Activated naive CD4-positive, alpha-beta T cell treated with anti-CD3 and anti-CD28 coated beads, Interleukin-2, amount 10 ng/mL, durations not matched to agents 7 days and 5 days (primary cell): ENCODE measurements at regions not wholly inside any gene's neighbourhood (a gene's known extent, or its start where the extent isn't known, plus 50 kb on each side); places are given as distances from the start of the nearest gene placed in this dataset.
"Not testable (repeated sequence)": the region's sequence is repeated elsewhere in the genome, so short reads cannot be mapped to it uniquely, and the experiment has no call there.

Experiments
- CTCF ChIA-PET: fragments of 350-600 bp; sonication (Branson Sonifier 250); formaldehyde crosslinking; loops from one replicate; lab custom pipeline; 2021; ENCODE audit warnings: antibody characterized with exemption; lab: Charles Lee
- DNase-seq: peaks from one replicate; pipeline ENCODE4 v3.0.0-alpha.2; 2020
- H3K27ac Mint-ChIP-seq: one replicate; pipeline ENCODE4 v1.8.0; 2021; ENCODE audit warnings: mild to moderate bottlenecking, moderate library complexity, mixed read lengths
- H3K27me3 Mint-ChIP-seq: one replicate; pipeline ENCODE4 v1.8.0; 2021; ENCODE audit warnings: mild to moderate bottlenecking, mixed read lengths
- H3K36me3 Mint-ChIP-seq: one replicate; pipeline ENCODE4 v1.8.0; 2021; ENCODE audit warnings: mixed read lengths
- H3K4me1 Mint-ChIP-seq: one replicate; pipeline ENCODE4 v1.8.0; 2021; ENCODE audit warnings: mixed read lengths
- H3K4me3 Mint-ChIP-seq: one replicate; pipeline ENCODE4 v1.8.0; 2021; ENCODE audit warnings: mild to moderate bottlenecking, moderate library complexity, mixed read lengths
- H3K9me3 Mint-ChIP-seq: one replicate; pipeline ENCODE4 v1.8.0; 2021; ENCODE audit warnings: mixed read lengths

- H3K36me3 Mint-ChIP-seq = no peaks in the 10 kb centered on the region
- no peaks in the 10 kb centered on the region for H3K4me1 Mint-ChIP-seq
- no peak overlapping the region for H3K4me3 Mint-ChIP-seq
- CTCF ChIA-PET = no interaction called here
- no peaks in the 10 kb centered on the region for H3K9me3 Mint-ChIP-seq
- no peaks in the 10 kb centered on the region for H3K27me3 Mint-ChIP-seq
- no peak overlapping the region for H3K27ac Mint-ChIP-seq
- DNase-seq = no peak
These were observed 979.6 kb upstream of the POU3F4 start for GRCh38 chrX:82528525-82528924.

GRCh38 chrX:82534086-82534597, 973.9 kb upstream of the POU3F4 start:
- Mint-ChIP-seq H3K4me3 (no peak overlapping the region), H3K36me3 (no peaks in the 10 kb centered on the region), H3K27ac (no peak overlapping the region), H3K4me1 (no peaks in the 10 kb centered on the region), H3K27me3 (no peaks in the 10 kb centered on the region), H3K9me3 (no peaks in the 10 kb centered on the region)
- DNase-seq = no peak
- CTCF ChIA-PET = no interaction called here

- H3K4me1 Mint-ChIP-seq, H3K4me3 Mint-ChIP-seq, H3K36me3 Mint-ChIP-seq, H3K27me3 Mint-ChIP-seq, H3K9me3 Mint-ChIP-seq, H3K27ac Mint-ChIP-seq, CTCF ChIA-PET, DNase-seq: not testable (repeated sequence)
These were observed 970.9 kb upstream of the POU3F4 start for GRCh38 chrX:82537205-82537604.

GRCh38 chrX:82541822-82542221, 966.3 kb upstream of the POU3F4 start:
- Mint-ChIP-seq H3K4me3 (no peak overlapping the region), H3K27ac (no peak overlapping the region), H3K4me1 (no peaks in the 10 kb centered on the region), H3K27me3 (no peaks in the 10 kb centered on the region), H3K9me3 (no peaks in the 10 kb centered on the region), H3K36me3 (no peaks in the 10 kb centered on the region)
- DNase-seq = no peak
- CTCF ChIA-PET = no interaction called here

DNA sequence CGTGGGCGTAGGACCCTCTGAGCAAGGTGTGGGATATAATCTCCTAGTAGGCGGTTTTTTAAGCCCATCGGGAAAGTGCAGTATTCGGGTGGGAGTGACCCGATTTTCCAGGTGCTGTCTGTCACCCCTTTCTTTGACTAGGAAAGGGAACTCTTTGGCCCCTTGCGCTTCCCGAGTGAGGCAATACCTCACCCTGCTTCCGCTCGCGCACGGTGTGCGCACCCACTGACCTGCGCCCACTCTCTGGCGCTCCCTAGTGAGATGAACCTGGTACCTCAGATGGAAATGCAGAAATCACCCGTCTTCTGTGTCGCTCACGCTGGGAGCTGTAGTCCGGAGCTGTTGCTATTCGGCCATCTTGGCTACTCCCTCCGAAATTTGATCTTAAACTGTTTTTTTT, 955.9 kb upstream of the POU3F4 start:
- H3K36me3 Mint-ChIP-seq, H3K27ac Mint-ChIP-seq, H3K4me3 Mint-ChIP-seq, H3K9me3 Mint-ChIP-seq, H3K27me3 Mint-ChIP-seq, CTCF ChIA-PET, DNase-seq, H3K4me1 Mint-ChIP-seq: not testable (repeated sequence)

DNA sequence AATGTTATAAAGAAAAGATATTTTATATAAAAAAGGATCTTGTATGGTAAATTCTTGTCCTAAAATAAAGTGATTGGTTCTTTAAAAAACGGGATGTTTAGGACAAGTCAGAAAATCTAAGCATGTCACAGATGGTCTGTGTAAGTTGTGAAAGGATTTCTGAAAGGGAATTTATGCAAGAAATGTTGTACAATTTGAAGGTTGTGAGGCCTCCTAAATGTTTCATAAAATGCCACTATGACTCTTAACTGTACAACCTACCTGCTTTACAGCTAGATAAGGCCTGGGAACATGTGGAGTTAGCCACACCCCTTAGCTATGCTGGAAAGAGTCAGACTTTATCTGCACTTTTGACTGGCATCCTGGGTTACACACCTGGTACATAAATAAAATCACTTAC, 951.5 kb upstream of the POU3F4 start:
- Mint-ChIP-seq H3K4me1 (no peaks in the 10 kb centered on the region), H3K4me3 (no peak overlapping the region), H3K27ac (no peak overlapping the region), H3K36me3 (no peaks in the 10 kb centered on the region), H3K27me3 (no peaks in the 10 kb centered on the region), H3K9me3 (no peaks in the 10 kb centered on the region)
- CTCF ChIA-PET = no interaction called here
- DNase-seq = no peak

- no peaks in the 10 kb centered on the region for H3K36me3 Mint-ChIP-seq
- no peaks in the 10 kb centered on the region for H3K27me3 Mint-ChIP-seq
- CTCF ChIA-PET = no interaction called here
- H3K9me3 Mint-ChIP-seq = no peaks in the 10 kb centered on the region
- DNase-seq = no peak
- H3K4me3 Mint-ChIP-seq = no peak overlapping the region
- H3K27ac Mint-ChIP-seq = no peak overlapping the region
- no peaks in the 10 kb centered on the region for H3K4me1 Mint-ChIP-seq
These were observed 922.2 kb upstream of the POU3F4 start for GRCh38 chrX:82585868-82586267.

DNA sequence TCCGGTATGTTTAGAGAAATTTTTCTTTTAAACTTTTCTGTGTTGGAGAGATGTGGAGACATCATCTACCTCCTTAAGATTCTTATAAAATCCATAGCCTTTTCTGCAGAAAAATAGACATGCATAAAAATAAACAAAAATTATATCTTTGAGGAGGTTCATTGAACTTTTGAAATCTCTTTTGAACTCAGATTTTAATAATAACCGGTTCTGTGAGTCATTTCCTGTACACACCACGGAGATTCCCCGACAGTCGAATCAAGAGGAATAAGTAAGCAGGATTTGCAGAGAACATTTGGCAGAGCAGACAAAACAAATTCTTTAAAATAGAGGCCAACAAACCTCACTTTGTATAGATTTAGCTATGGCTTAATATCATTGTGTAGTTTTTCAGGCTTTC, 918.7 kb upstream of the POU3F4 start:
- no peaks in the 10 kb centered on the region for H3K27me3 Mint-ChIP-seq
- DNase-seq = no peak
- no peaks in the 10 kb centered on the region for H3K4me1 Mint-ChIP-seq
- CTCF ChIA-PET = no interaction called here
- H3K27ac Mint-ChIP-seq = no peak overlapping the region
- H3K36me3 Mint-ChIP-seq = no peaks in the 10 kb centered on the region
- no peak overlapping the region for H3K4me3 Mint-ChIP-seq
- H3K9me3 Mint-ChIP-seq = no peaks in the 10 kb centered on the region

DNA sequence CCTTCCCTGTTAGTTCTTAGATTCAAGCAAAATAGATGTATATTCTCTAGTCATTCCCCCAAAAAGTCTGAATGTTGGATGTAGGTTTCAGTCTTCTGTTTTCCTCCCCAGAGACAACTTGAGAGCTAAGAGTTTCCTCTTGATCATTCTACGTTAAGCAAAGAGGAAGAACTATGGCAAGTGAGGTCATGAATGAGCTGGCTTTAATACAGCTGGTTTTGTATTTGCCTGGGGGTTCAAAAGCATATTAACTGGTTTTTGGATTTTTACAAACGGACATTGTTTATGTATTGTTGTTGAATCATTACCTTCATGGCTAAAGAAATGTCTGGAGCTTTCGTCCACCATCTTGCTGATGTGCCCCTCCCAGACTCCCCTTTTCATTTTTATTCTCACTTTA, 916.7 kb upstream of the POU3F4 start:
- Mint-ChIP-seq H3K36me3 (no peaks in the 10 kb centered on the region), H3K27me3 (no peaks in the 10 kb centered on the region), H3K4me1 (no peaks in the 10 kb centered on the region), H3K9me3 (no peaks in the 10 kb centered on the region), H3K27ac (no peak overlapping the region), H3K4me3 (no peak overlapping the region)
- DNase-seq = no peak
- CTCF ChIA-PET = no interaction called here

DNA sequence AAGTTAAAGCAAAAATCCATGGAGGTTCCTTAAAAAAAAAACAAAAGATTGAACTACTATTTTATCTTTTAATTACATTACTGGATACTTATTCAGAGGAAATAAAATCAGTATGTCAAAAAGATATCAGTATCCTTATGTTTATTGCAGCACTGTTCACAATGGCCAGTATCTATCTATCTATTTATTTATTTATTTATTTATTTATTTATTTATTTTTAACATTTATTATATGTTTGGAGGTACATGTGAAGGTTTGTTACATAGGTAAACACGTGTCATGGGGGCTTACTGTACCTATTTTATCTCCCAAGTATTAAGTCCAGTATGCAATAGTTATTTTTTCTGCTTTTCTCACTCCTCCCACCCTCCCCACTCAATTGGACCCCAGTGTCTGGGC, 881.1 kb upstream of the POU3F4 start:
- DNase-seq = no peak
- no peaks in the 10 kb centered on the region for H3K27me3 Mint-ChIP-seq

GRCh38 chrX:82627568-82627967, 880.5 kb upstream of the POU3F4 start:
- Mint-ChIP-seq H3K27ac (no peak overlapping the region), H3K36me3 (no peaks in the 10 kb centered on the region), H3K4me3 (no peak overlapping the region), H3K9me3 (peaks cover 2% of the 10 kb centered on the region), H3K4me1 (no peaks in the 10 kb centered on the region), H3K27me3 (no peaks in the 10 kb centered on the region)
- no peak for DNase-seq
- CTCF ChIA-PET = no interaction called here

More for the DNA sequence above, 881.1 kb upstream of the POU3F4 start:
- Mint-ChIP-seq H3K4me1 (no peaks in the 10 kb centered on the region), H3K36me3 (no peaks in the 10 kb centered on the region), H3K9me3 (peaks cover 1% of the 10 kb centered on the region), H3K4me3 (no peak overlapping the region), H3K27ac (no peak overlapping the region)
- CTCF ChIA-PET = no interaction called here

GRCh38 chrX:82648062-82648461, 860.0 kb upstream of the POU3F4 start:
- Mint-ChIP-seq H3K27me3 (no peaks in the 10 kb centered on the region), H3K27ac (no peak overlapping the region), H3K36me3 (no peaks in the 10 kb centered on the region), H3K4me1 (no peaks in the 10 kb centered on the region), H3K9me3 (peaks cover 1% of the 10 kb centered on the region), H3K4me3 (no peak overlapping the region)
- CTCF ChIA-PET = no interaction called here
- no peak for DNase-seq

DNA sequence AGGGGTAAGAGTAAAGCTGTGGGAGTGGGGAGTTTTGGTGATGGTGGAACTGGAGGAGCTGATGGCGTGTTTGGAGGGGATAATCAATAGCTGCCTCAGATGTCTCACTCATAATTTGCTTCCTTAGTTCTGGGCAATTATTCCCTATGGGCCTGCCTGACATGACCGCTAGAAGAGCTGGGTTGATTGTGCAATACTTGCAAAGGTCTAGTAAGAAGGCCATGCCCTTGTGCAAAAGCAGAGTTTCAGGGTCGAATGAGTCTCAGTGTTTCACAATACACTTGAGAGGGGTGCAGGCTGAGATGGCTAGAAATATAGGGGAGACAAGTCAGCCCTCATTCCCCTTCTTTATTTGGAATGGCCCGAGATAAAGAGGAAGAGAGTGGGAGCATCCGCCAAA, 858.4 kb upstream of the POU3F4 start:
- no peaks in the 10 kb centered on the region for H3K36me3 Mint-ChIP-seq
- no peak overlapping the region for H3K27ac Mint-ChIP-seq
- no peaks in the 10 kb centered on the region for H3K9me3 Mint-ChIP-seq
- no peak overlapping the region for H3K4me3 Mint-ChIP-seq
- CTCF ChIA-PET = no interaction called here
- no peaks in the 10 kb centered on the region for H3K4me1 Mint-ChIP-seq
- no peaks in the 10 kb centered on the region for H3K27me3 Mint-ChIP-seq
- DNase-seq = no peak

DNA sequence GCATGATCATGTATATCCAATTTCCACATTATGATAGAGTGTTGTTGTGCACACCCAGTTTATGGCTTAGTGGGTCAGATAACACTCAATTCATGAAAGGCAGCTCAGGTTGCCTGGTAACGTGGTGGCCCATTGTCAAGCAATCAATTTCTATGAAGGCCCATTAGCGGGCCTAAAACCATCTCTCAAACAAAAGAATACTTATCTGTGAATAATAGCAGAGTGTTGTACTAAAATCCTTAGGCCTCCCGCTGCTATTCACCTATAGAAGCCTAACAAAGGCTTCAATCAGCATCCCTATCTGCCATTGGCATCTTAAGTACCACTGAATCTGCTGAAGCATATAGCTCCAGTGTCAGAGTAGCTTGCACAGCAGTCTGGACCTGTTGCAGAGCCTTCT, 849.6 kb upstream of the POU3F4 start:
- Mint-ChIP-seq H3K4me1 (no peaks in the 10 kb centered on the region), H3K27ac (no peak overlapping the region), H3K9me3 (no peaks in the 10 kb centered on the region), H3K36me3 (no peaks in the 10 kb centered on the region), H3K27me3 (no peaks in the 10 kb centered on the region), H3K4me3 (no peak overlapping the region)
- no peak for DNase-seq
- CTCF ChIA-PET = no interaction called here

DNA sequence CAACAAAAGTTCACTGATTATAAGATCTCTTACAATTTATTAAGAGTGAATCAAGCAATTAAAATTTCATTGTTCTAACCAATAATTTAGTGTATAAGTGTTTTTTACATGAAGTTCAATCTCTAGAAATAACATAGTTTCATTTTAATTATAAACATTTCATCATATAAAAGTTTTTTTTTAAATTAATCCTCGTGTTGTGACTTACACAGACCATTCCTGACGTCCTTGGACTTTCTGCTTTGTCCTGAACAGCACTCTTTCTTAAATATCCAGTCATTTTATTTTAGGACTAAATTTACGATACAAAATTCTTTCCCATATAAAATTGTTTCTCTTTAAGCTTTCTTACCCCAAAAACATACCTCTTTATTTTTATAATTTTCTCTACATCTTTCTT, 841.7 kb upstream of the POU3F4 start:
- no peaks in the 10 kb centered on the region for H3K27me3 Mint-ChIP-seq
- H3K4me3 Mint-ChIP-seq = no peak overlapping the region
- CTCF ChIA-PET = no interaction called here
- H3K27ac Mint-ChIP-seq = no peak overlapping the region
- DNase-seq = no peak
- no peaks in the 10 kb centered on the region for H3K9me3 Mint-ChIP-seq
- no peaks in the 10 kb centered on the region for H3K36me3 Mint-ChIP-seq
- H3K4me1 Mint-ChIP-seq = no peaks in the 10 kb centered on the region

DNA sequence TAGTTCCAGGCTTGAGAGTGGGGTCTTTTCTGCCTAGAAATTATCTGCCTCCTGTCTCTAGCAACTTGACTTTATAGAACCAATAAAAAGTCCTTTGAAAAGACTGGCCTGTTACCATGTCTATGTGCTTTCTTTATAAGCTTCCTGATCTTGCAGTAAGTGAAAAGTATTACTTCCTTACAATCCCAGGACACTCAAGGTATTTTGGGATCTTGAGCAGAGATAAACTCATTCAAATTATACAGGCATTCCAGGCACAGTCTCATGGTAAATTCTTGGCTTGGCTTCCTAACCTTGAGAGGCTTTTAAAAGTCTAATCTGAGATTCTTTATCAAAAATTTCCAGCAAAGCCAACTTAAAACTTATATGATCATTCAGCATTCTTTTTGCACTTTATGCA, 833.0 kb upstream of the POU3F4 start:
- Mint-ChIP-seq H3K27ac (no peak overlapping the region), H3K4me1 (no peaks in the 10 kb centered on the region), H3K4me3 (no peak overlapping the region), H3K9me3 (no peaks in the 10 kb centered on the region), H3K27me3 (no peaks in the 10 kb centered on the region), H3K36me3 (no peaks in the 10 kb centered on the region)
- CTCF ChIA-PET = no interaction called here
- no peak for DNase-seq
